NCI-H2196 treated with DMSO at 0.1 percent for 48 hours (cell line): ENCODE measurements at regions not wholly inside any gene's neighbourhood (a gene's known extent, or its start where the extent isn't known, plus 50 kb on each side); places are given as distances from the start of the nearest gene placed in this dataset.

ENCODE experiments used
- DNase-seq: peaks from one replicate; lab custom pipeline; 2025; ENCODE audit not compliant: unreplicated experiment; lab: John Stamatoyannopoulos, UW

DNA sequence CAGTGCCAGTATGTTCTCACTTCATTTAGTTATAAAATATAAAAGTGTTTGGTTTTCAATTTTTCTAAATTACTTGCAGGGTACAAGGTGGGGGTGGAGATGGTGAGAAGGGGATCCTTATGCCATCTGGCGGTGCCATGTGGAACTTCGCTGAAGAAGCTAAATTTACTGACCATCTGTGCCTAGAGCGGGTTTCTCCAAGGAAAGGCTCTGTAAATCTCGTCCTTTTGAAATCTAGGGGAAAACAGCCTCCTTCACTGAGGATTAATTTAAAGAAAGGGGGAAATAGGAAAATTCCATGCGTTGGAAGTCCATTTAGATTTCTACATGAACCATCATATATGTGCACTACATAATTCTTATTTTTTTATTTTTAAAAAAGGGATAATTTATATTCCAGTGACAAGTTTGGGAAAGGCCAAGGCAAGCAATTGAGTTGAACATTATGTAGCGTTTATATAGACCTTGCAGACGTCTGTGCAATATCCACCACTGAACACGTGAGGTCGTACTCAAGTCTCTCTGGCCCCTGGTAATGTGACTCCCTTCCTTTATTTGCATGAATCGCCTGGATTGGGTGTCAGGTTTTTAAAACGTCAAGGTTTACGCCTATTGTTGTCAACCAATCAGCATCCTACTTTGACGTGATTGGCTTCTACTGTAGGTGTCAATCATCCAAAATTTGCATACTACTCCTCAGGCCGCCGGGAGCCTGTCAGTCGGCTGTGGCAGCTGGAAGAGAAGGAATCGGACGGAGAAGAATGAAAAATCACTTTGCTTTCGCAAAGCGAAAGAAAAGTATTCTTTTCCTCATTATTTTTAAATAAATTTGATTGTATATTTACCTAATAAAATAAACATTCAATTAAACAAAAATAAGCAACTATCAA, 297.1 kb upstream of the NFE2L3 start:
- DNase-seq, result peak; percentile 95

DNA sequence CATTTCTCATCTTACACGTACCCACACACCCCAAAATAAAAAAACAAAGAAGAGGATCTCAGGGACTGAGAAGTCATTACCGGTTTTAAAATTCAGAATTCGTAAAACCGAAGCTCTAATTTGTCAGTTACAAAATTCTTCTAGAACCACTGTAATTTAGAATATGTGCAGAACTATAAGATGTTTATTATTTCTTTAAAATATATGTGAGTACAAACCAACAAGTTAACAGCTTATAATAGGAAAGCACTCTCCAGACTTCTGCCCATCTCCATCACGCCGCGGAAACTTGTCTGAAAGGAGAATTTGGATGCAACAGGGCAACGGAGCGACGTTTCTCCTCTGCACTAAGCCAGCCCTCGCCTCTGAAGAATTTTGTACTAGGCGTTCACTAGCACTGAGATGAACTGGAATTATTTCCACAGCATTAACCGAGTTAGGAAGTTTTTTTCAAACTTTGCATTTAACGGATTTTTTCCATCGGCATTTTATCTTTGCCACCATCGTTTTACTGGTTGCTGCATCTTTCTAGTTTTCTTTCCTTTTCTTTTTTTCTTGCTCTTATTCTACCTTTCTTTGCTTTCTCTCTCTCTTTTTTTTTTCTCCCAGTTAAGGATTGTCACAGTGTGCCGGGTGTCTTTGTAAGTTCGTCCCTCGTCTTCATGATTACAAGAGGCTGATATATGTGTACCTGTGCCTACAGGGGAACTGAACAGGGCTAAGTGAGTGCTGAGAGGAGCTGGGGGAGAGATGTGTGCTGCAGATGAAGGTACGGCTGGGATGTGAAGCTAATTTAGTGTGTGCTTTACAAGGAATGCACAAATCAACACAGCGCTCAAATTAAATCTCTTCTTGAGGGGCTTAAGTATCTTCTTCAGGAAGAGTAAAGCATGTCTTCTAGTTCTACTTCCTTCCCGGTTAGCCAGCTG, 295.9 kb upstream of the NFE2L3 start:
- no peak for DNase-seq

DNA sequence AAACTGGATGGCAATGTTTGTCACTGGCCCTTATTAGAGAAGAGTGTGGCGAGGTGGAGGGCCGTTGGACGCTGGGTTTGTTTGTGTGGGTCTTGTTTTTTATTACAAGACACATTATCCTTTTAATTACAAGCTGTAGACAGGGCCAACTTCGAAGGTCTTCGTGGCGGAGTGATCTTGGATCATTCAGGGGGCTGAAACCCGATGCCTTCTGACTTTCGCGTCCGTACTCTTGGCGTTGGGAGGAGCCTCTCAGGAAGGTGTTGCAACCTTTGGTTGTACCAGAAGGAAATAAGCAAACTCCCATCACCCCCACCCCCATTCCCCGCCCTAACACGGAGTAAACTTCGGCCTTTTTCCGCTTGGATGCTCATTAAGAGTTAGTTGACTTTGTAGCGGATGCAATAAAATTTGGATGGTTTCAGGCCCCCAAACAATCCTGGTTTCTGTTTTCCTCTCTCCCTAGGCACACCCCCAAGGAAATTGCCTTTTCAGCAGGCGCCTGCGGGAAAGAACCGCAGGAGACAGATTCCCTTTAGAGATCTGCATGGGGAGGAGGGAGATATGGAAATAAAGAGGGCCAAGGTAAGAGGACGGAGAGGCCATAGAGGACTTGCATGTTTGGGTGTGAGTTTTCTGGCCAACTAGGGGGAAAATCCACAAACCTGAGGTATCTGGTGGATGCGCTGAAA, 294.5 kb upstream of the NFE2L3 start:
- no peak for DNase-seq

DNA sequence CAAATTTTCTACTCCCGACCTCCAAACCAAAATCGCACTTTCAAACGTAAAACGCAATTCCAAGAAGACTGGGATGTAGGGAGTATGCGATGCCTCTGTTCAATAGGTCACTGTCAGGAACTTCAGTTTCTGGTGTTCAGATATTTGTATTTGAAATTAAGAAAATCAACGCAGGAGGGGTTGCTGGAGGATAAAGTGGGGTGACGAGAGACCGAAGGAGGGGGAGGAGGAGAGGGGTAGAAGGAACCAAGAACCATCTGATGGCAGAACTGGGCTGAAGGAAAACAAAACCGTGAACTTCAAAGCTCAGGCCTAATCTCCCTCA, 293.8 kb upstream of the NFE2L3 start:
- no peak for DNase-seq

DNA sequence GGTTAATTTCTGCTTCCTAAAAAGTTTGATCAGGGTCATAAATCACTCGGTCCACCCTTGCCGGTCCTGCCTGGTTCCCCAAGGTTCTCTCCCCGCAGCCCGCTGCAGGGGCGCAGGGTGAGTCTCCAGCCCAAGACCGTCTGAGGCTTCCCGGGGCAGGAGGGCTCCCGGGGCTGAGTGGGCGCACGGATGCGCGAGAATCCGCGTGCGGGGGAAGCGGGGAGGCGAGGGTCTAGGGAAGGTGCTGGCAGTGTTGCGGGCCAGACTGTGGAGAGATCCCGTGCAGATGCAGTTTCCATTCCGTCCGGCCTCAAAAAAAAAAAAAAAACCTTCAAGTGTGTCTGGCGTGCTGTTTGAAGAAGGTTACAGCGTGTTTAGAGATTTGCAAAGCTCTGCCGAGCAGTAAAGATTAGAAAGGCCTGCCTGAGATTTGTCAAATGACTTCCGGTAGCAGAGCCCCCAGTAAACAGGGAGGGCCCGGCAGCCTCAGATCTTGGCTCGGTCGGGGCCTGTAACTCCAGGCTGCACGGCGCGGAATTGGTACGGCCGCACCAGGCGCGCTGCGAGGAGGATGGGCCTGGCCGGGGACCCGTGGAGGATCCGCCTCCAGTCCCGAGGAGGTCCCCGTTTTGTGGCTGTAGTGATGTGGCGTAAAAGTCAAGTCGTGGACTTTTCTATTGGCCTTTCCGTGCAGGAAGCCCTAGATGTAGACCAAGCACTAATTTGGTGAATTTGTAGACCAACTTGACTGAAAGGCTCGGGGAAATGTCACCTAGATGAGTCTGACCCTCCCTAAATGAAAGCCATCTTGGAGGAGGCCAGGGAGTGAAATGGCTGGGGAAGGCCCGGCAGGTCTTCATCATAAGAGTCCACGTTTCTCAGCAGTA, 293.2 kb upstream of the NFE2L3 start:
- no peak for DNase-seq

DNA sequence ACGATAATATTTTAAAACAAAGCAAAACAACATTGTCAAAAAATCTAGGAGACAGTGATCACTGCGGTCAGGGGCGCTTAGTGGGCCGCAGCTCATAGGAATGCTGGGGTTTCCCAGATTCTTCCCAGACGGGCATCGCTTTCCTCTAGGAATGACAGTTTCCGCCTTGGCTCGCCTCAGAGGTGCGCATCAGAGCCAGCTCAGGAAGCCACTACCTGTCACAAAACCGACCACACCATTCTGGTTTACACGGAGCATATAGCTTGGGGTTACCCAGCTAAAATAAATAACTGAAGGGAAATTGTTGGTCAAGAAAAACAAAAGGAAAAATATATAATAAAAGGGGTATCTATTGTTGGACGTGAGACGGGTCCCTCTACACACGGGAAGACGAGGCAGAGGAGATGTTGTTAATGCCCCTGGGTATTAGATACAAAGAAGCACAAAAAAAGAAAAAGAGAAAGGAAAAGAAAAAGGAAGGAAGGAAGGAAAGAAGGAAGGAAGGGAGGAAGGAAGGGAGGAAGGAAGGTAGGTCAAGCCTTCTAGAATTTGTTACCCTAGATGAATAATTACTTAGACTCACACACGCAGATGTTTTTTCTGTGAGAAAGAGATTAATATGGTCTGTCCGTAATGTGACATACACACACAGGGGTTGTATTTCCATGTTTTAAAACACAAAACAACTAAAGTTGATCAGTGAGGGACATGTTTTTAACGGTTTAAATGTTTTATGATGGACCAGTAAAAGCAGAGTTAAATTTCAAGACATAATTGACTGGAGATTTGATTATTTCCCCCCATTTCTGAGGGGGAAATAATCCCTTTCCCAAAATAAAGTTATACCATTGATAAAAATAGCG, 292.4 kb upstream of the NFE2L3 start:
- DNase-seq, result no peak

DNA sequence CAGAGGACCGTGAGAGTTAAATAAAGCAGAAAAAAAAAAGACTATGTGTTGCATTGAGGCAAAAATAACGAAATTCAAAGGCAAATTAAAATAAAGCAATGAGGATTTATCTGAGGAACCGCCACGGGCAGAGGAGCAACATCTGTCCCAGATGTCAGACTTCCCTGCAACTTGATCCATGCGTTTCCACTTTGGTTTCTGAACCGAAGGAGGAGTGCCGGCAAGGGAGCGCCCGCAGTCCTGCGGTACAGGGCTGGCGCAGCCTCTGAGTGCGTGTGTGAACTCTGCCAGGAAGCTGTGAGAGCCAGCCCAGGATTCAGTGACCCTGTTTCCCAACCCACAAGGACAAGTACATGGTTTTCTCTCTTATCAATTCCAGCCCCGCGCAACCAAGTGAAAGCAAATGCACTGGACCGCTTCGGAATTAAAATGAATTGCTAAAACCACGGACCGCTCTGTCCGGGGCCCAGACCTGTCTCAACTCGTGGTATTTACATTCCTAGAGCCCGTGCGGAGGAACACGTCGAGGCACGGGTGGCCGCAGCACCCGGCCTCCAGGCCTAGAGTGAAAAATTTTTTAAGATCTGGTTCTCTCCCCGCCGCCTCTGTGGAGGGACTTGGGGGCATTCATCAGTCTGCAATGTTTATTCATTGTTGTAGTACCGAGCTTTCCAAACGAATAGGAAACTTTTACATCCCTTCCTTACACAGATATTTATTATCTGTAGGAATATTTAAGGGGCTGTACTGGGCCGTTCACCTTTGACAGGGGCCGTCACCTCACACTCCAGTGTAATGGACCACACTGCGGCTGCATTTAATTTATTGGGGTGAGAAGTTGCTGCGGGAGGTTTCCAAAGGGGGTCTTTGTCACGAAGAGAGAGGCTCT, 291.5 kb upstream of the NFE2L3 start:
- no peak for DNase-seq

DNA sequence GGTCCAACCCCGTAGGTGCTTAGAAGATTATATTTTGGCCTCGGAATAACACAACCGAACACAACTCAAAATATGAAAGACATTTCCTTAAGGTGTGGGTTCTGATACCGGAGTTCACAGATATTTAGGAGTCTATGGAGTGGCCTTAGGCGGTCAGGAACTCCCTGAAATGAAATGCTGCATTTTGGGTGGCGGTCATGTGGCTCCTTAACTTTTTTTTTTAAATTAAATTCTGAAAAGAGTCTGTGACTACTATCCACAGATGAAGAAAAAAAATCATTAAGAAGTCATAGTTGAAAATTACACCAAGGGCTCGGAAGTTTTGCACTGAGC, 290.9 kb upstream of the NFE2L3 start:
- no peak for DNase-seq

DNA sequence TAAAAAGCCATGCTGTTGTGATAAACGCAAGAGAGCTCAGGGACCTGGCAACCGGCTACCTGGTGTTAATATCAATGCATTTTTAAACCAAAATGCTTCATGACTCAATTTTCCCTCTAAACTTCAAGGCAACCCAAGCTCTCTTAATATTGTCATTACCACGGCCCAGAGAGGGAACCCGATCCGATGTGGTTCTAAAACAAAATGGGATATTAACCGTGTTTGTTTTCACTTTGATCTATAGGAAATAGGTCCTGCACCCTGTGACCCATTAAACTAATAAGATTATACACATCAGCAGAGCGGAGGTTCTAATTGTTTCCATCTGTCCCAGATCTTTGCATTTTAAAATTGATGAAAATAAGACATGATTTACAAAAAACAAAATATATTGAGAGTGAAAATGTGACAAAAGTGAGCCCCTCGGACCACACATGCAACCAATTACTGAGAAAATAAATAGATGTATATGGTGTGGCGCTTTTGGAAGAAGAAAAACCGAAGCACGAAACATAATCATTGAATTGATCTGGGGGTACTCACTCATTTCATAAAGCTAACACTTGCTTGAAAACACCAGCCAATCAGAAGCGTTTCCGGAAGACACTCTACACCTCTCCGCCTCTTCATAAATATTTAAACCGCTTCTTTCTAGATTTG, 290.3 kb upstream of the NFE2L3 start:
- DNase-seq, result no peak

DNA sequence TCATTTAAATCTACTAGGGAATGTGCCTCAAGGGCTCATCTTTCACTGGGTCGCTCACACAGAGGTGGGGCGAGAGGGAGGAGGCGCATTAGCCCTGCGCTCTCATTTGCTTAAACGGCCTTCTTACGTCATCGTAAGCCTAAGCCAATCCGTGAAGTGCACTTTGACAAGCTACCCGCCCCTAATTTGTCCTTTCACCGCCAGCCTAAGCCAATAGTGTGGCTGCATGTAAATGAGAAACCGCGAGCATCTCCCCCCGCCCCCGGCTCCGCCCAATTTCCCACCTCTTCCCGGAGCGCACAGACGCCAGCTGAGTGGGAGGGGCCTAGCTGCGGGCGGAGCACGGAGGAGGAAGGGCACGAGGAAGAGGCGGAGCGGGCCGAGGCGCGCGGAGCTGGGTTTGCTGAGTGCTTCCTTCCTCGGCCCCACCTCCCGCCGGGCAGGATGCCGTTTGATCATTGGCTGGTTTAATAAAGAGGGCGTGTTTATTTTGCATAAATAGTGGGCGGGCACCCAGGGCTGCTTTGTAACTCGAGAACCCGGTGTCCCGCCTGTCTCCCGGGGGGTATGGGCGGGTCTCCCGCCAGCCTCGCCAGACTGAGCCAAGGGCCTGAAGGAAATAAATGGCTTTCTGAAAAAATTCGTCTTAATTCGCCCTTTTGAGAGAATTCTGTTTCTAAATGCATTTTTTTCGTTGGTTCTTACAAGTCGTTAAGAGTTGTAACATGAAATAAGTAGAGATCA, 289.6 kb upstream of the NFE2L3 start:
- DNase-seq, result peak; percentile 100

DNA sequence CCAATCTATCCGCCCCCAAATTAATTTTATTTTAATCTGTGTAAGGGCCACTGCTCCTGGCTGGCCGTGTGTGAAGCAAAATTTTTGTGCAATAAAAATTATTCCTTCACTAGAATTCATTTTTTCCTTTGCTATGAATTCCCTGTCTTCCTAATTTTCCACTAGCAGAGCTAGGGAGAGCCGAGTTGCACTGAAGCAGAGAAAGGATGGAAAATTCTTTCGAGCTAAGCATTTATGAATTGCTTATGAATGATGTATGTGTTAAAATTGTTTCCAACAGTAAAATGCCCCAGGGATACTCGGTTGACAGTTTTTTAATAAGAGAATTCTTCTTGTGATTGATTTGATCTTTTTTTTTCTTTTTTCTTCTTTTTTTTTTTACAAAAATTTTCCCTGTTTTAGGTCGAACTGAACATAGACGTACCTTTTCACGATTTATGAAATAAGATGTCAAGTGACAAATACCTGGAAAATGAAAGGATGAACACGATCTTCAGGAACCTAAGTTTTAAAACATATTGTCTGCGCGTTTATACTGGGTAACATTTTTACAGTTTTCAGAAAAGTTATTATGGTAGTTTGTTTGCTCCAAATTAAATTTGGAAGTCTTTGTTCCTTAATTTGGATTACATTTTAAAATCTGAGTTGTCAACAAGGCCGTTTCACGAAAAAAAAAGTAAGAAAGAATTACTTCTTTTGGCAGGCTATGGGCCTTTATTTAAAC, 288.8 kb upstream of the NFE2L3 start:
- no peak for DNase-seq

DNA sequence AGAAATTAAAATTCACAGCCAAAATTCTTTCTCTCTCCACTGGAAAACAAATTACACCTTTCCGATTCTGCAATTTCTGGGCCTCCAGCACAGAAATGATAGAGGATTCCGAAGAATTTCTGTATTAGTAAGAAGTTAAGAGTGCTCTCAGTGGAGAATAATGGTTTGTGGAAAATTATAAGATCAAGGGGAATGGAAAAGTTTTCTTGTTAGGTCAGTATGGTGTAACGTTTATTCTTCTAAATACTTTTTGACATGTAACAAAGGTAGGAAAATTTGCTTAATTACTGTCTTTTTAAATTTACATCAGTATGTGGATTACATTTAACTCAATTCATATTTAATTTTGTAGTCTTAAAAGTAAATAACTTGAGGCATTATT, 288.3 kb upstream of the NFE2L3 start:
- no peak for DNase-seq

DNA sequence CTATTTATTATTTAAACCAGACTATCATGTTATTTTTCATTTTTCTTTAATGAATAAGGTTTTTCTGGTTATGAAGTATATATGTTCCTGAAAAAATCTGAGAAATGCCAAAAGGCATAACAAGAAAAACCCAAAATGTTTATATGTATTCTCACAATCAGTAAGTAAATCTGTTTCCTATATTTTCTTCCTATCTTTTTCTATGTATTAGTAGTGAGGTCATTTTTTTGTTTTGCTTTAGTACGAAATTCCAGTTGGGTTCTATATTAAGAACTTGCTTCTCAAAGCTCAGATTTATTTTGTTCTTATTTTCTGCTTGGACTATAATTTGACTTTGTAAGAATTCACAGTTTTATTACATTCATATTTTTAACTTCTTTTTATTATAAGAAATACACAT, 287.5 kb upstream of the NFE2L3 start:
- DNase-seq, result no peak

DNA sequence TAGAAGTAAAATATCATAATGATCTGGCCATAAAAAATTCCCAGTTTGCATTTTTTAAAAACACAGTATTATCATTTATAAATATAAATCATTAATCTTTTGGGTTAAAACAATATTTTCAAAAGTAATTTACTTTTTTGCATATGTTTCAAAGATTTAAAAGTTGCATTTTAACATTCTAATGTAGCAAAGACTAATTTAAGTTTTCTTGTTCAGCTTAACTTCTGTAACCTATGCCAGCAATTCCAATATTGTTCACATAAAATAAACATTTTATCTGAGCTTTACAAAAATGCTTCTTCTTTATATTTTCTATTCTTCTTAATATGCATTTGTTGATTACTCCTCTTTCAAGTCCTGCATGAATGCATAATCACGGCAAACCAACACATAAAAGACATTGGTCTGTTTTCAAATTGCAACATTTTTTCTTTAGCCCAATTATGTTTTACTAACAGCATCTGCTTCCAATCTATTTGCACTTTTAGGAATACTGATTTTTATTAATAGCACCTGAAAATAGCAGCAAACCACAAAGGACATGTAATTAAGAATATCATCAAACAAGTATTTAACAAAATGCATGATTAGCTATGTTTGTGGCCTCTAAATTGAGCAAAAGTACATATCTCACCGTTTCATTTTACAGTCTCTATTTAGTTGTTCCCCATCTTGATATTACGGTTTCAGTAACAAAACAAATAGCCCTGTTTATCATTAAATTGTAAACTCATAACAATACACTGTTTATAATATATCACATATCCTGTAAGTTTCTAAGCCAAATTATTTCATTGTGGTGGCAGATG, 286.9 kb upstream of the NFE2L3 start:
- DNase-seq, result no peak

DNA sequence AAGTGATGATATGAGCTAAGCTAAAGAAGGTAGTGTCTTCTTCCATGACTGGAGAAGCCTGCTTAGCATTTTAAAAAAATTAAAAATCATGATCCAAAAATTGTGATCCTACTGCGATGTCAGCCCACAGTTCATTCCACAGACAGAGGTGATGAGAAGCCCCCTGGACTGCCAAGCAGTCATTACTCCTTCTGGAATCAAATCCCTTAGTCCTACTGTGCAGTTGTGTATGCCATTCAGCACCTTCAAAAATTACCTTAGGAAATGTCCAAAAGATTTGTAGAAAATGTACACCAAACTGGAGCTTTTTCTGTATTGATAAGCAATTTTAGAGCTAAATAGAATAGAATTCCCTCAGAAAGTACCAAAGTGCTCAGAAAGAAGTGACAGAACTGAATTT, 283.5 kb upstream of the NFE2L3 start:
- no peak for DNase-seq

DNA sequence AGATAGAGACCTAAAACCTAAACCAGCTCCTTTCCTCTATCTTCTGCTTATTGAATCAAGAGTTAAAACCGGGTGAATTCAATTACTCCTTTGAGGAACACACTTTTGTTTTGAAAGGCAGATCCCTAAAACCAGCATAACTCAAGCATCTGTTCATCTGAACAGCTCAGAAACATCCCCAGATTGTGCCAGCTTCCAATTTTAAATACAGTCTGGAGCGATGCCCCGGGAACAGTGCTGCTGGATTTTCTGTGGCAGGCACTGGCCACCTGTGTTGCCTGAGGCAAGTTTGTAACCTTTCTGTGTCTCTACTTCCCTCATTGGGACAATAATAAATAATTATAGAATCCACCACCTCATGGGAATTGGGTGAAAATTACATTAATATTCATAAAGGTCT, 281.4 kb upstream of the NFE2L3 start:
- no peak for DNase-seq
